ENCODE measurements at regions not wholly inside any gene's neighbourhood (a gene's known extent, or its start where the extent isn't known, plus 50 kb on each side); places are given as distances from the start of the nearest gene placed in this dataset.

DNA sequence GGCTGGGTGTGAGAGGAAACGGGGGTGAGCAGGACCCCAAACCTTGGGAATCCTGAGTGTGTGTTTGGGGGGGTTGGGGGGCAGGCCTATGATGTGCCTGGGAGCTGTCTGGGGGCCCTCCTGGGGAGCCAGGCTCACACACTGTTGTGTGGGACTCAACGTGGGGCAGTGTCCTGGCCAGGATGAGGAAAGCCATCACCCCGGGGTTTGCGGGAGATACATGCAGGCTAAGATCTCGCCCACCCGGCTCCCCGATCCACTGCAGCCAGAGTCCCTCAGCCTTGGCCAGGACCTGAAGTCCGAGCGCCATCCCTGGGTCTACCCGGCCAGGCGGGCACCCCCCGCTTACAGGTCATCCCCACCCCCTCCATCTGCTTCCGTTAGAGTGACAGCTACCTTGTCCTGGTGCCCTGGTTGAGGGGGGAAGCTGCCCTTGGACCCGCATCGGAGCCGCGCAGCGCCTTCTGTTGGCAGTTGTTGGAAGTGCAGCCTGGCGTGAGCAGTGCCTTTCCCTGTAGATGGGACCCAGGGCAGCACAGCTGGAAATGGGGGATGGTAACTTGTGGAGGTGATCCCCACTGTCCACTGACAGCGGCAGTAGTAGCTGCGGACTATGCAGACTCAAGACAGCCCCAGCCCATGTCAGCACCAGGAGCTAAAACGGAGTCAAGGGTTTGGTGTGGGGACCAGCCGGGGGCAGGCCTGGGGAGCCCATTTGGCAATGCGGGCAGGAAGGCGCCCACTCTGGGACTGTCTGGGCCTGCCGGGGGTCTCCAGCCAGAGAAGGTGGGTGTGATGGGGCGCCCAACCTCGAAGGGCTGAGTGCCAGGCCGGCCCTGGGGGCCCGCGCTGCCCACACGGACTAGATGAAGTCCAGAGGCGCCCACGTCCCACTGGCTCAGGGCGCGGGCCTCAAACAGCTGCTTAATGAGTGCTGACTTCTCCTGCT is 885.6 kb upstream of the ZNF722 start:
- Histone ChIP-seq H4K20me1 (ENCODE audit: insufficient read depth, low read length, poor library complexity, severe bottlenecking) (no peaks in the 10 kb centered on the region), H2AFZ (ENCODE audit: low read length) (no peak overlapping the region), H3K9me2 (replicated peaks; ENCODE audit: low read depth, low read length) (no peaks in the 10 kb centered on the region), H3K79me2 (ENCODE audit: insufficient read depth, low read length) (no peaks in the 10 kb centered on the region), H3K4me3 (ENCODE audit: low read length, poor library complexity, severe bottlenecking) (no peak overlapping the region), H3K4me2 (ENCODE audit: low read depth, low read length, poor library complexity, severe bottlenecking) (no peak overlapping the region), H3F3A (ENCODE audit: low read depth) (no peaks in the 10 kb centered on the region), H3K36me3 (ENCODE audit: insufficient read depth, low read length) (no peaks in the 10 kb centered on the region), H3K4me1 (ENCODE audit: insufficient read depth, low read length, poor library complexity, severe bottlenecking) (no peaks in the 10 kb centered on the region), H3K27me3 (ENCODE audit: insufficient read depth, low read length, poor library complexity, severe bottlenecking) (no peaks in the 10 kb centered on the region), H3K9ac (ENCODE audit: low read depth, low read length, poor library complexity, severe bottlenecking) (no peak overlapping the region), H3K9me3 (ENCODE audit: insufficient read depth, low read depth, low read length) (peaks cover 3% of the 10 kb centered on the region; the same call in 1 of the 2 replicates)
- TF ChIP-seq, protein P1, sequence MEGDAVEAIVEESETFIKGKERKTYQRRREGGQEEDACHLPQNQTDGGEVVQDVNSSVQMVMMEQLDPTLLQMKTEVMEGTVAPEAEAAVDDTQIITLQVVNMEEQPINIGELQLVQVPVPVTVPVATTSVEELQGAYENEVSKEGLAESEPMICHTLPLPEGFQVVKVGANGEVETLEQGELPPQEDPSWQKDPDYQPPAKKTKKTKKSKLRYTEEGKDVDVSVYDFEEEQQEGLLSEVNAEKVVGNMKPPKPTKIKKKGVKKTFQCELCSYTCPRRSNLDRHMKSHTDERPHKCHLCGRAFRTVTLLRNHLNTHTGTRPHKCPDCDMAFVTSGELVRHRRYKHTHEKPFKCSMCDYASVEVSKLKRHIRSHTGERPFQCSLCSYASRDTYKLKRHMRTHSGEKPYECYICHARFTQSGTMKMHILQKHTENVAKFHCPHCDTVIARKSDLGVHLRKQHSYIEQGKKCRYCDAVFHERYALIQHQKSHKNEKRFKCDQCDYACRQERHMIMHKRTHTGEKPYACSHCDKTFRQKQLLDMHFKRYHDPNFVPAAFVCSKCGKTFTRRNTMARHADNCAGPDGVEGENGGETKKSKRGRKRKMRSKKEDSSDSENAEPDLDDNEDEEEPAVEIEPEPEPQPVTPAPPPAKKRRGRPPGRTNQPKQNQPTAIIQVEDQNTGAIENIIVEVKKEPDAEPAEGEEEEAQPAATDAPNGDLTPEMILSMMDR (conservative IDR thresholded peaks at IDR 0.05; ENCODE audit: low read length): no peak
- no peak for TF ChIP-seq EZH2phosphoT487 (IDR thresholded peaks at IDR 0.05; ENCODE audit: borderline replicate concordance)

DNA sequence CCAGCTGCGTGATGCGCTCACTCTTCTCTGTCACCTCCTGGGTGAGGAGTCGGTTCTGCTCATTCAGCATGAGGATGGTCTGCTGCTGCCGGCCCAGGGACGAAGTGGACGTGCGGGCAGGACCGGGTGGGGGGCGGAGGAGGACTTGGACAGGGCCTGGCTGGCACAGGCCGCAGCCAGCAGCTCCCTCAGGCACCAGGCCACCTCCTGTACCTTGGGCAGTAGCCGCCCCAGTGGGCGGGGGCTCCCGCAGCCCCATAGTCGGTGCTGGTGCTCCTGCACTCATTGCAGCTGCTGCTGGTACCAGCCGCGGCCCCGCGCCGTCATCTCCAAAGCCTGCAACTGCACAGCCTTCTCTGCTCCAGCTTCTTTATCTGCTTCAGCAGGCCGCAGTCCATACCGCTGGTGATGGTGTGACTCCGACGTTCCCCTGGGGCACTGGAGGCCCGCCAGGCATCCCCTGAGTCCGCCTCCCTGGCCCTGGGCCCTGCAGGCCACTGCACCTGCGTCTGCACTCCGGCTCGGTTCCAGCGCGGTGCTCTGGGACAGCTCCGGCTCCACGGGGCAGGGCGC is 884.9 kb upstream of the ZNF722 start:
- Histone ChIP-seq H3K9me2 (replicated peaks; ENCODE audit: low read depth, low read length) (no peaks in the 10 kb centered on the region), H3F3A (ENCODE audit: low read depth) (no peaks in the 10 kb centered on the region), H3K9ac (ENCODE audit: low read depth, low read length, poor library complexity, severe bottlenecking) (no peak overlapping the region), H3K4me2 (ENCODE audit: low read depth, low read length, poor library complexity, severe bottlenecking) (no peak overlapping the region), H3K36me3 (ENCODE audit: insufficient read depth, low read length) (no peaks in the 10 kb centered on the region), H3K27me3 (ENCODE audit: insufficient read depth, low read length, poor library complexity, severe bottlenecking) (no peaks in the 10 kb centered on the region), H3K9me3 (ENCODE audit: insufficient read depth, low read depth, low read length) (peaks cover 3% of the 10 kb centered on the region; the same call in 1 of the 2 replicates), H2AFZ (ENCODE audit: low read length) (no peak overlapping the region), H3K4me1 (ENCODE audit: insufficient read depth, low read length, poor library complexity, severe bottlenecking) (no peaks in the 10 kb centered on the region), H3K79me2 (ENCODE audit: insufficient read depth, low read length) (no peaks in the 10 kb centered on the region), H3K4me3 (ENCODE audit: low read length, poor library complexity, severe bottlenecking) (no peak overlapping the region), H4K20me1 (ENCODE audit: insufficient read depth, low read length, poor library complexity, severe bottlenecking) (no peaks in the 10 kb centered on the region)
- TF ChIP-seq, protein P1 (conservative IDR thresholded peaks at IDR 0.05; ENCODE audit: low read length): no peak
- TF ChIP-seq EZH2phosphoT487 (IDR thresholded peaks at IDR 0.05; ENCODE audit: borderline replicate concordance): no peak

DNA sequence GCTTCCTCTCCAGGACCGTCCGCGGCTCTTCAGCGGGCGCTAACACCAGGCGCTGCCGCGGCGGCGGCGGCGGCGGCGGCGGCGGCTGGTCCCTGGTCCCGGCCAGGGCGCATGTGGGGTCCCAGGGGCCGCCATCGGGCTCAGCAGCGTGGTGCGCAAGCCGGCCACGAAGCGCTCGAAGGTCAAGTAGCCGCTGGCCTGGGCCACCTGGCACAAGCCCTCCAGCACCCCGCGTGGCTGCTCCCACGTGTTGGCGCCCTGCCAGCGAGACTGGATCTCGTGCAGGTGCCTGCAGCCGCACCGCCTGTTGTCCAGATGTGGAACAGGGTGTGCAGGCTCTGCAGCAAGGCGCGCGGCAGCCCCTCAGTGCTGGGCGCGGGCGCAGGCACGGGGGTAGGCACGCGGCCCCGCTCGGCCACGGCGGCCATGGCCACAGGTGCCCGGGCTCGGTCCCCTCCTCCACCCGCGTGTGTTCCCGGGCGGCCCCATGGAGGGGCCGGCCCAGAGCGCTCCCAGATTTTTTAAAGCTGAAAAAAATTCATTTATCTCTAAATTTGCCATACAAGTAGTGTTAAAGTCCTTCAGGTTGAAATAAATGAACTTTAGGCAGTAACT is 884.2 kb upstream of the ZNF722 start:
- no peaks in the 10 kb centered on the region for H3K9me2 ChIP-seq (replicated peaks; ENCODE audit: low read depth, low read length)
- H3K4me3 ChIP-seq (ENCODE audit: low read length, poor library complexity, severe bottlenecking): no peak overlapping the region
- peaks cover 3% of the 10 kb centered on the region; the same call in 1 of the 2 replicates for H3K9me3 ChIP-seq (ENCODE audit: insufficient read depth, low read depth, low read length)
- no peaks in the 10 kb centered on the region for H3K79me2 ChIP-seq (ENCODE audit: insufficient read depth, low read length)
- H2AFZ ChIP-seq (ENCODE audit: low read length): no peak overlapping the region
- H3F3A ChIP-seq (ENCODE audit: low read depth): no peaks in the 10 kb centered on the region
- H3K4me1 ChIP-seq (ENCODE audit: insufficient read depth, low read length, poor library complexity, severe bottlenecking): no peaks in the 10 kb centered on the region
- no peak overlapping the region for H3K9ac ChIP-seq (ENCODE audit: low read depth, low read length, poor library complexity, severe bottlenecking)
- no peaks in the 10 kb centered on the region for H3K36me3 ChIP-seq (ENCODE audit: insufficient read depth, low read length)
- H3K4me2 ChIP-seq (ENCODE audit: low read depth, low read length, poor library complexity, severe bottlenecking): no peak overlapping the region
- H3K27me3 ChIP-seq (ENCODE audit: insufficient read depth, low read length, poor library complexity, severe bottlenecking): no peaks in the 10 kb centered on the region
- H4K20me1 ChIP-seq (ENCODE audit: insufficient read depth, low read length, poor library complexity, severe bottlenecking): no peaks in the 10 kb centered on the region
- TF ChIP-seq, protein P1 (conservative IDR thresholded peaks at IDR 0.05; ENCODE audit: low read length): no peak
- TF ChIP-seq EZH2phosphoT487 (IDR thresholded peaks at IDR 0.05; ENCODE audit: borderline replicate concordance): no peak

Measured in Loucy (cell line).